HEK293 (cell line): ENCODE measurements at regions not wholly inside any gene's neighbourhood (a gene's known extent, or its start where the extent isn't known, plus 50 kb on each side); places are given as distances from the start of the nearest gene placed in this dataset.

ENCODE experiments used
- CTCF ChIA-PET: fragments of 350-600 bp; formaldehyde crosslinking; extraction: SDS; loops from one replicate; lab custom pipeline; 2021; ENCODE audit warnings: antibody characterized with exemption; lab: Yijun Ruan, JAX
- POLR2A ChIA-PET: fragments of 300-600 bp; formaldehyde crosslinking; extraction: SDS; loops from one replicate; lab custom pipeline; 2020; ENCODE audit warnings: antibody characterized with exemption, inconsistent platforms; lab: Yijun Ruan, JAX
- H3K27ac ChIP-seq: fragments of 200-500 bp; sonication (Bioruptor generic); 2 replicates; pipeline ENCODE4 v1.5.1; 2014; ENCODE audit warnings: low read depth, low read length, control low read depth, inconsistent platforms; ENCODE audit errors: extremely low read depth
- H3K36me3 ChIP-seq, 2 experiments: fragments of 200-500 bp in 1 of 2; sonication (Bioruptor generic) in 1 of 2; 1 replicate in 1 of 2; 2 replicates in 1 of 2; pipeline ENCODE4 v1.5.1; 2014 to 2017; ENCODE audit warnings: inconsistent platforms in 2 of 2, low read length in 2 of 2; ENCODE audit not compliant: control insufficient read depth in 2 of 2, insufficient read depth in 1 of 2
- H3K4me1 ChIP-seq: fragments of 200-500 bp; sonication (Bioruptor generic); 2 replicates; pipeline ENCODE4 v1.5.1; 2014; ENCODE audit warnings: mild to moderate bottlenecking, low read length, inconsistent platforms; ENCODE audit not compliant: control insufficient read depth, insufficient read depth
- H3K4me3 ChIP-seq: 2 replicates; pipeline ENCODE4 v1.5.1; 2011; ENCODE audit warnings: low read depth, mild to moderate bottlenecking, control low read depth, low read length, moderate library complexity
- H3K9me3 ChIP-seq: fragments of 200-500 bp; sonication (Bioruptor generic); 2 replicates; pipeline ENCODE4 v1.5.1; 2014; ENCODE audit warnings: low read depth, low read length, inconsistent platforms; ENCODE audit not compliant: control insufficient read depth, insufficient read depth
- KLF1 ChIP-seq: fragments of 450-650 bp; formaldehyde crosslinking; IDR thresholded peaks from 2 replicates; pipeline ENCODE4 v1.5.1; 2016; ENCODE audit warnings: missing biosample characterization, missing genetic modification characterization
- OSR2 ChIP-seq: fragments of 450-650 bp; formaldehyde crosslinking; IDR thresholded peaks from 2 replicates; pipeline ENCODE4 v1.5.1; 2016; ENCODE audit warnings: missing biosample characterization, missing genetic modification characterization
- OVOL3 ChIP-seq: fragments of 450-650 bp; formaldehyde crosslinking; IDR thresholded peaks from 2 replicates; pipeline ENCODE4 v1.5.1; 2016; ENCODE audit warnings: missing biosample characterization, missing genetic modification characterization
- ZFP69B ChIP-seq: fragments of 450-650 bp; formaldehyde crosslinking; IDR thresholded peaks from 2 replicates; pipeline ENCODE4 v1.5.1; 2016; ENCODE audit warnings: missing biosample characterization, missing genetic modification characterization
- ZNF133 ChIP-seq: fragments of 450-650 bp; formaldehyde crosslinking; IDR thresholded peaks from 2 replicates; pipeline ENCODE4 v1.5.1; 2016; ENCODE audit warnings: missing biosample characterization, missing genetic modification characterization
- ZNF214 ChIP-seq: fragments of 450-650 bp; formaldehyde crosslinking; IDR thresholded peaks from 2 replicates; pipeline ENCODE4 v1.5.1; 2017; ENCODE audit warnings: missing biosample characterization, mild to moderate bottlenecking, missing genetic modification characterization, borderline replicate concordance
- ZNF37A ChIP-seq: fragments of 450-650 bp; IDR thresholded peaks from 2 replicates; pipeline ENCODE4 v1.5.1; 2018; ENCODE audit warnings: missing biosample characterization, missing genetic modification characterization
- ZNF473 ChIP-seq: fragments of 450-650 bp; formaldehyde crosslinking; IDR thresholded peaks from 2 replicates; pipeline ENCODE4 v1.5.1; 2017; ENCODE audit warnings: missing biosample characterization, missing genetic modification characterization
- ZNF549 ChIP-seq: fragments of 450-650 bp; IDR thresholded peaks from 2 replicates; pipeline ENCODE4 v1.5.1; 2018; ENCODE audit warnings: missing biosample characterization, missing genetic modification characterization, mild to moderate bottlenecking, inconsistent platforms, moderate library complexity
- ZNF571 ChIP-seq: fragments of 450-650 bp; formaldehyde crosslinking; IDR thresholded peaks from 2 replicates; pipeline ENCODE4 v1.5.0; 2017; ENCODE audit warnings: missing biosample characterization, missing genetic modification characterization
- ZNF670 ChIP-seq: fragments of 450-650 bp; formaldehyde crosslinking; IDR thresholded peaks from 2 replicates; pipeline ENCODE4 v1.5.1; 2016; ENCODE audit warnings: missing biosample characterization, missing genetic modification characterization, low read depth
- ZNF677 ChIP-seq: fragments of 450-650 bp; IDR thresholded peaks from 2 replicates; pipeline ENCODE4 v1.5.0; 2018; ENCODE audit warnings: missing biosample characterization, mild to moderate bottlenecking, missing genetic modification characterization, moderate library complexity
- ZNF777 ChIP-seq: fragments of 450-650 bp; formaldehyde crosslinking; IDR thresholded peaks from 2 replicates; pipeline ENCODE4 v1.5.1; 2017; ENCODE audit warnings: missing biosample characterization, missing genetic modification characterization, borderline replicate concordance
- ZNF785 ChIP-seq: fragments of 450-650 bp; formaldehyde crosslinking; IDR thresholded peaks from 2 replicates; pipeline ENCODE4 v1.5.1; 2016; ENCODE audit warnings: missing biosample characterization, missing genetic modification characterization
- ZSCAN23 ChIP-seq: fragments of 450-650 bp; formaldehyde crosslinking; IDR thresholded peaks from 2 replicates; pipeline ENCODE4 v1.5.1; 2016; ENCODE audit warnings: missing biosample characterization, missing genetic modification characterization
- TF ChIP-seq, protein P1 (sequence below): fragments of 450-650 bp; formaldehyde crosslinking; IDR thresholded peaks from 2 replicates; pipeline ENCODE4 v1.5.0; 2017; ENCODE audit warnings: missing biosample characterization, missing genetic modification characterization, borderline replicate concordance
- TF ChIP-seq, protein P2 (sequence below): fragments of 450-650 bp; formaldehyde crosslinking; conservative IDR thresholded peaks from 2 replicates; pipeline ENCODE4 v1.5.1; 2016; ENCODE audit warnings: low read depth, missing biosample characterization, missing genetic modification characterization
- TF ChIP-seq, protein P3 (sequence below): fragments of 450-650 bp; formaldehyde crosslinking; IDR thresholded peaks from 2 replicates; pipeline ENCODE4 v1.5.1; 2016; ENCODE audit warnings: missing biosample characterization, missing genetic modification characterization
- TF ChIP-seq, protein P4 (sequence below): fragments of 450-650 bp; formaldehyde crosslinking; IDR thresholded peaks from 2 replicates; pipeline ENCODE4 v1.5.1; 2016; ENCODE audit warnings: missing biosample characterization, missing genetic modification characterization, low read depth

DNA sequence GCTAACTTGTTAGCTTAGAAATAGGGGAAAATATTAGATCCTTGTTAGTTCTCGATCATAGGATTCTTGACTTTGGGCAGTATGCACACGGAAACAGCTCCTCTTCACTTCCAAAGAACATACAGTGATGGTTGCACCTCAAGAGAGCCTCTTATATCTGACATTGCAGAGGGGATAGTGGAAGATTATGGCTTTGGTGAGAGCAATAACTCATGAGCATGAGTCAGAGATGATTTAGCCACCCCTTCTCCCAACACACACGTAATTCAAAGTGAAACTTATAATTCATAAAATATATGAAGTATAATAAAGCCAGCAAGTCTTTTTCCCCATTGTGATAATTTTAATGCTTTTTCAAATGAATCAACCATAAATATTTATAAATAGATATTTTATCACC is 683.7 kb downstream of the POM121L12 start:
- H3K9me3 ChIP-seq, result no peaks in the 10 kb centered on the region
- TF ChIP-seq ZSCAN23, result no peak
- no peak for TF ChIP-seq ZNF549 (tag by site-specific recombination)
- no peak for TF ChIP-seq ZNF214 (tag by site-specific recombination)
- TF ChIP-seq OVOL3 (tag by site-specific recombination), result no peak
- TF ChIP-seq, protein P1, sequence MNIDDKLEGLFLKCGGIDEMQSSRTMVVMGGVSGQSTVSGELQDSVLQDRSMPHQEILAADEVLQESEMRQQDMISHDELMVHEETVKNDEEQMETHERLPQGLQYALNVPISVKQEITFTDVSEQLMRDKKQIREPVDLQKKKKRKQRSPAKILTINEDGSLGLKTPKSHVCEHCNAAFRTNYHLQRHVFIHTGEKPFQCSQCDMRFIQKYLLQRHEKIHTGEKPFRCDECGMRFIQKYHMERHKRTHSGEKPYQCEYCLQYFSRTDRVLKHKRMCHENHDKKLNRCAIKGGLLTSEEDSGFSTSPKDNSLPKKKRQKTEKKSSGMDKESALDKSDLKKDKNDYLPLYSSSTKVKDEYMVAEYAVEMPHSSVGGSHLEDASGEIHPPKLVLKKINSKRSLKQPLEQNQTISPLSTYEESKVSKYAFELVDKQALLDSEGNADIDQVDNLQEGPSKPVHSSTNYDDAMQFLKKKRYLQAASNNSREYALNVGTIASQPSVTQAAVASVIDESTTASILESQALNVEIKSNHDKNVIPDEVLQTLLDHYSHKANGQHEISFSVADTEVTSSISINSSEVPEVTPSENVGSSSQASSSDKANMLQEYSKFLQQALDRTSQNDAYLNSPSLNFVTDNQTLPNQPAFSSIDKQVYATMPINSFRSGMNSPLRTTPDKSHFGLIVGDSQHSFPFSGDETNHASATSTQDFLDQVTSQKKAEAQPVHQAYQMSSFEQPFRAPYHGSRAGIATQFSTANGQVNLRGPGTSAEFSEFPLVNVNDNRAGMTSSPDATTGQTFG, result no peak
- no peak for TF ChIP-seq ZNF785 (tag by site-specific recombination)
- no peak for TF ChIP-seq ZNF37A (tag by site-specific recombination)
- no peak overlapping the region for H3K4me3 ChIP-seq
- POLR2A ChIA-PET, result no interaction called here
- H3K4me1 ChIP-seq, result no peaks in the 10 kb centered on the region
- H3K36me3 ChIP-seq, result no peaks in the 10 kb centered on the region
- CTCF ChIA-PET, result interaction anchor here (0.7 kb wide), 1 partner anchor 22 kb away, joined by 6 read pairs; no protein-coding TSS in a partner anchor
- no peak overlapping the region for H3K27ac ChIP-seq

DNA sequence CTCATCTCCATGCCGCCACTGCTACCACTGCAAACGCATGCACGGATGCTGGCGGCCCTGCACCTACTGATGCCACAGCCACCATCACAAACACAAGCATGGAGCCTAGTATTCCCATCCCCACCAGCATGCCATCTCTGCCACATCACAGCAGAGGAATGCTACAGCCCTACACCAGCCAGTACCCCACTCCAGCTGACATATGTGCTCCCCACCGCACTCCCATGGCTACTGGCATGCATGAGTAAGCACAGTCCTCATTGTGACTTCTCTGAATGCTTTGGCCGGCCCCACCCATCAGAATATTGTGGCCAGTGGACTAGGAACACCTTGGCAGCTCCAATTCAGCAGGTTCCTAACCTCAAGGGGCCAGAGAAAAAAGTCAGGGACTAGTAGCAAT is 705.5 kb downstream of the POM121L12 start:
- no peaks in the 10 kb centered on the region for H3K9me3 ChIP-seq
- ChIA-PET CTCF (interaction anchor here (0.6 kb wide), 1 partner anchor 22 kb away, joined by 6 read pairs; no protein-coding TSS in a partner anchor), POLR2A (no interaction called here)
- TF ChIP-seq ZNF677 (tag by site-specific recombination), result no peak
- no peak for TF ChIP-seq ZFP69B (tag by site-specific recombination)
- TF ChIP-seq ZNF214 (tag by site-specific recombination), result no peak
- TF ChIP-seq, protein P2, sequence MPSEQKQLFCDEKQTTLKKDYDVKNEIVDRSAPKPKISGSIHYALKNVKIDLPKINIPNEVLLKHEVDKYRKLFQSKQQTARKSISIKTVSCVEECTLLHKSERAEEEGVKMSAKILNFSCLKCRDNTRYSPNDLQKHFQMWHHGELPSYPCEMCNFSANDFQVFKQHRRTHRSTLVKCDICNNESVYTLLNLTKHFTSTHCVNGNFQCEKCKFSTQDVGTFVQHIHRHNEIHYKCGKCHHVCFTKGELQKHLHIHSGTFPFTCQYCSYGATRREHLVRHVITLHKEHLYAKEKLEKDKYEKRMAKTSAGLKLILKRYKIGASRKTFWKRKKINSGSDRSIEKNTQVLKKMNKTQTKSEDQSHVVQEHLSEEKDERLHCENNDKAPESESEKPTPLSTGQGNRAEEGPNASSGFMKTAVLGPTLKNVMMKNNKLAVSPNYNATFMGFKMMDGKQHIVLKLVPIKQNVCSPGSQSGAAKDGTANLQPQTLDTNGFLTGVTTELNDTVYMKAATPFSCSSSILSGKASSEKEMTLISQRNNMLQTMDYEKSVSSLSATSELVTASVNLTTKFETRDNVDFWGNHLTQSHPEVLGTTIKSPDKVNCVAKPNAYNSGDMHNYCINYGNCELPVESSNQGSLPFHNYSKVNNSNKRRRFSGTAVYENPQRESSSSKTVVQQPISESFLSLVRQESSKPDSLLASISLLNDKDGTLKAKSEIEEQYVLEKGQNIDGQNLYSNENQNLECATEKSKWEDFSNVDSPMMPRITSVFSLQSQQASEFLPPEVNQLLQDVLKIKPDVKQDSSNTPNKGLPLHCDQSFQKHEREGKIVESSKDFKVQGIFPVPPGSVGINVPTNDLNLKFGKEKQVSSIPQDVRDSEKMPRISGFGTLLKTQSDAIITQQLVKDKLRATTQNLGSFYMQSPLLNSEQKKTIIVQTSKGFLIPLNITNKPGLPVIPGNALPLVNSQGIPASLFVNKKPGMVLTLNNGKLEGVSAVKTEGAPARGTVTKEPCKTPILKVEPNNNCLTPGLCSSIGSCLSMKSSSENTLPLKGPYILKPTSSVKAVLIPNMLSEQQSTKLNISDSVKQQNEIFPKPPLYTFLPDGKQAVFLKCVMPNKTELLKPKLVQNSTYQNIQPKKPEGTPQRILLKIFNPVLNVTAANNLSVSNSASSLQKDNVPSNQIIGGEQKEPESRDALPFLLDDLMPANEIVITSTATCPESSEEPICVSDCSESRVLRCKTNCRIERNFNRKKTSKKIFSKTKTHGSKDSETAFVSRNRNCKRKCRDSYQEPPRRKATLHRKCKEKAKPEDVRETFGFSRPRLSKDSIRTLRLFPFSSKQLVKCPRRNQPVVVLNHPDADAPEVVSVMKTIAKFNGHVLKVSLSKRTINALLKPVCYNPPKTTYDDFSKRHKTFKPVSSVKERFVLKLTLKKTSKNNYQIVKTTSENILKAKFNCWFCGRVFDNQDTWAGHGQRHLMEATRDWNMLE (tag by site-specific recombination), result no peak
- TF ChIP-seq, protein P3, sequence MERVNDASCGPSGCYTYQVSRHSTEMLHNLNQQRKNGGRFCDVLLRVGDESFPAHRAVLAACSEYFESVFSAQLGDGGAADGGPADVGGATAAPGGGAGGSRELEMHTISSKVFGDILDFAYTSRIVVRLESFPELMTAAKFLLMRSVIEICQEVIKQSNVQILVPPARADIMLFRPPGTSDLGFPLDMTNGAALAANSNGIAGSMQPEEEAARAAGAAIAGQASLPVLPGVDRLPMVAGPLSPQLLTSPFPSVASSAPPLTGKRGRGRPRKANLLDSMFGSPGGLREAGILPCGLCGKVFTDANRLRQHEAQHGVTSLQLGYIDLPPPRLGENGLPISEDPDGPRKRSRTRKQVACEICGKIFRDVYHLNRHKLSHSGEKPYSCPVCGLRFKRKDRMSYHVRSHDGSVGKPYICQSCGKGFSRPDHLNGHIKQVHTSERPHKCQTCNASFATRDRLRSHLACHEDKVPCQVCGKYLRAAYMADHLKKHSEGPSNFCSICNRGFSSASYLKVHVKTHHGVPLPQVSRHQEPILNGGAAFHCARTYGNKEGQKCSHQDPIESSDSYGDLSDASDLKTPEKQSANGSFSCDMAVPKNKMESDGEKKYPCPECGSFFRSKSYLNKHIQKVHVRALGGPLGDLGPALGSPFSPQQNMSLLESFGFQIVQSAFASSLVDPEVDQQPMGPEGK (tag by site-specific recombination), result no peak
- TF ChIP-seq KLF1 (tag by site-specific recombination), result no peak
- TF ChIP-seq ZNF777, result no peak
- no peak for TF ChIP-seq ZNF473 (tag by site-specific recombination)
- TF ChIP-seq ZNF670, result no peak
- no peak for TF ChIP-seq OSR2 (tag by site-specific recombination)
- TF ChIP-seq, protein P4, sequence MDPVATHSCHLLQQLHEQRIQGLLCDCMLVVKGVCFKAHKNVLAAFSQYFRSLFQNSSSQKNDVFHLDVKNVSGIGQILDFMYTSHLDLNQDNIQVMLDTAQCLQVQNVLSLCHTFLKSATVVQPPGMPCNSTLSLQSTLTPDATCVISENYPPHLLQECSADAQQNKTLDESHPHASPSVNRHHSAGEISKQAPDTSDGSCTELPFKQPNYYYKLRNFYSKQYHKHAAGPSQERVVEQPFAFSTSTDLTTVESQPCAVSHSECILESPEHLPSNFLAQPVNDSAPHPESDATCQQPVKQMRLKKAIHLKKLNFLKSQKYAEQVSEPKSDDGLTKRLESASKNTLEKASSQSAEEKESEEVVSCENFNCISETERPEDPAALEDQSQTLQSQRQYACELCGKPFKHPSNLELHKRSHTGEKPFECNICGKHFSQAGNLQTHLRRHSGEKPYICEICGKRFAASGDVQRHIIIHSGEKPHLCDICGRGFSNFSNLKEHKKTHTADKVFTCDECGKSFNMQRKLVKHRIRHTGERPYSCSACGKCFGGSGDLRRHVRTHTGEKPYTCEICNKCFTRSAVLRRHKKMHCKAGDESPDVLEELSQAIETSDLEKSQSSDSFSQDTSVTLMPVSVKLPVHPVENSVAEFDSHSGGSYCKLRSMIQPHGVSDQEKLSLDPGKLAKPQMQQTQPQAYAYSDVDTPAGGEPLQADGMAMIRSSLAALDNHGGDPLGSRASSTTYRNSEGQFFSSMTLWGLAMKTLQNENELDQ (tag by site-specific recombination), result no peak
- TF ChIP-seq ZNF571 (tag by site-specific recombination), result no peak
- TF ChIP-seq ZNF133 (tag by site-specific recombination), result no peak
- no peaks in the 10 kb centered on the region for H3K36me3 ChIP-seq
- no peak overlapping the region for H3K27ac ChIP-seq
- no peak overlapping the region for H3K4me3 ChIP-seq
- H3K4me1 ChIP-seq, result no peaks in the 10 kb centered on the region
